HG03439 (cell line): ENCODE measurements at regions not wholly inside any gene's neighbourhood (a gene's known extent, or its start where the extent isn't known, plus 50 kb on each side); places are given as distances from the start of the nearest gene placed in this dataset.

Experiments used
- ATAC-seq: cut with Tn5 transposase; IDR thresholded peaks from one replicate; pipeline ENCODE4 v1.9.1; 2021; ENCODE audit warnings: mild to moderate bottlenecking, moderate library complexity; ENCODE audit not compliant: unreplicated experiment

- no peak for ATAC-seq
Observed at GRCh38 chr2:181300600-181301291, 156.4 kb upstream of the ITGA4 start.

DNA sequence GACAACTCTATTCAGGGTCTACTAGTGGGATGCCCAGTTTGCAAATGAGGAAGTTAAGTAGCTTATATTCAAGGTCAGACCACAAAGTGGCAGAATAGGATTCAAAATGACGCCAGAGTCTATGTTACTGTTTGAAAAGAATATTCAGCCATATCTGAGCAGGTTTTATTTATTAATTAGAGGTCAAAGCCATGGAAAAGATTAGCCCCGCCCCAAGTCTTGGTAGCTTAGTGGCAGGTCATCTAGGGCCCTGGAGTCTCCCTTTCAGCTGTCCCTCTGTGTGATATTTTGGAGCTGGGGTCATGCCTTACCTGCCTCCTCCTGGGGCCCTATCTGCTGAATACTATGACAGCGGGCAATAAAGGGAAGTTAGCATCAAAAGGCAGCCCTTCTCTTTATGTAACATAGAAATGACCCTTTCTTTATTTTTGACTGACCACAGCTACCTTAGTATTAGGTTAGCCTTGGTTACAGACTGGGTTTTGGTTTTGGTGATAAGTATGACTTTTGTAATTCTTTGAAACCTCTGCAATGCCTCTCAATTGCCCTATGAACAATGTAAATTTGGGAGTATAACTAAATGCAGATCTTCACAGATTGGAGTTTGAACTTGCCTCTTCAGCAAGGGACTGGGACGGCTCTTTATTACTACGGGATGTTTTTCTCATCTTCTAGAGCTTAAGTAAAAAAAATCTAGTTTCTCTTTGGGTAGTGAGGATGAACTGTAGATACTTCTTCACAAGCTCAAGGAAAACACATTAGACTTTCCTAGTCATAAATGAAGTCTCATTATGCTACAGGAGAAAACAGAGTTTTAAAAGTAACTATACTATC lies 153.0 kb upstream of the ITGA4 start:
- no peak for ATAC-seq

- peak; percentile 87 for ATAC-seq
Observed at GRCh38 chr2:181305301-181306123, 151.7 kb upstream of the ITGA4 start.

DNA sequence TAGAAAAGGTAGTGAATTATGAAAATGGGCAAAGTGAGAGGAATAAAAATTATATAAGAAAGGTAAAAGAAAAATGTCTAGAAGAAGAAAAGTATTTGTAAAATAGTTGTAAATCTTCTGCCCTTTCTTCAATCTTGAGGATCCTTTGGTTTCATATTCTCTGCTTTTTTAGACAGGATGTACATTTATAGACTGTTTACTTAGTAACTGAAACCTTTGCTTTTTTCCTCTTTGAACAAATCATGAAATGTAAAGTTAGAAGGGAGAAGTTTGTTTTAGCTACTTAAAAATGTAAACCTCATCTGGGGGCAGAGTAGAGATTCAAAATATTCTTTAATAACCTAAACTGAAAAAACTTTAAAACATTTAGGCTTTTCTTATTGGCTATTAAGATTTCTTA lies 150.4 kb upstream of the ITGA4 start:
- ATAC-seq, result no peak

GRCh38 chr2:181307203-181307991 lies 149.8 kb upstream of the ITGA4 start:
- ATAC-seq, result no peak

GRCh38 chr2:181308766-181309515 lies 148.2 kb upstream of the ITGA4 start:
- ATAC-seq, result no peak

GRCh38 chr2:181309586-181309985 lies 147.6 kb upstream of the ITGA4 start:
- no peak for ATAC-seq

GRCh38 chr2:181310967-181311366 lies 146.2 kb upstream of the ITGA4 start:
- no peak for ATAC-seq

DNA sequence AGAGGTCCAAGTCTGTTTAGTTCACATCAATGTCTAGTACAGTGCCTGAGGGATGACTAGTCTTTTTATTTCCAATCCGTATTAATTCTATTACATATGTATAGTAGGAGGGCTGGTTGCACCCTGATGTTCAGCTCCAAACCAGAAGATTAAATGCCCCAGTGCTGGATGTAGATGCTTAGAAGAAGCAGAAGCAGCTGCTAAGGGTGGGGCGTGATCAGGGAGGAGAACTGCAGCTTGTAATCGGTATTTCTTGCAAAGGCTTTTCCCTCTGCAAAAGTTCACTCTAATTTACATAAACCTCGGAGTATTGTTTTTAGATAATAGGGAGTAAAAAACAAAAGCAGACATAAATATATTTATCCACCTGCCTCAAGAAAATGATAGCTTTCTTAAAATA lies 145.3 kb upstream of the ITGA4 start:
- ATAC-seq, result peak; percentile 7

DNA sequence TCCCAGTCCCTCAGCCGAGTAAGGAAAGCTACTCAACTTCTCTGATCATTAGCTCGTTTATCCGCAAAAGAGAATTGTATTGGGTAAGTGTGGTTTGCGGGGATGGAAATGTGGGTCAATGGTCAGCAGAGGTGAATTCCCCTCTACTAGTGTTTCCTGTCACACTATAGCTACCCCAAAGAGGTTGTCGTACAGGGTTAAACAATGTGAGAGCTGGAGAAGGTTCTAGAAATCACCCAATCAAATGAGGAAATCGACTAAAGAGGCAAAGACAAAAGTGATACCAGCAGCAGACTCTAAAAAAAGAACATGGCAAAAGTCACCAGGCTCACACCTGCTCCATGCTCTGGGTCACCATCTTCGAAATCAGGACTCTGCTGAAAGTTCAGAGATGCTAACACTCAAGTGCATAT lies 144.7 kb upstream of the ITGA4 start:
- peak; percentile 82 for ATAC-seq

DNA sequence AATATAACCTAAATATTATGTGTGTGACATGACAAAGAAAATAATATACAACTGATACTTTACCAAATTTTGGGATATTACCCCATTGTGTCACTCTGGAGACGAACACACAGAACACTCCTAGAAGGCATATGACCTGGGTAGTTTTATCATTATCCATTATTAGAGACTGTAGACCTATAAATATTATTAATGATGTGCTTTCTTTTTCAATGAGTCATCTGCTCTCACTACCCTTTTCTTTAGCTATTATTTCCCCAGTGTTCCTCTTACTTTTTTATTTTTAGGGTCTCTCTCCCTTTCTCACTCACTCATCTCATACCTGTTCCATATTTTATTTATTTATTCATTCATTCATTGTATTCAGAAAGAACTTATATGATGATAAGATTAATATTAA lies 143.3 kb upstream of the ITGA4 start:
- ATAC-seq, result no peak

DNA sequence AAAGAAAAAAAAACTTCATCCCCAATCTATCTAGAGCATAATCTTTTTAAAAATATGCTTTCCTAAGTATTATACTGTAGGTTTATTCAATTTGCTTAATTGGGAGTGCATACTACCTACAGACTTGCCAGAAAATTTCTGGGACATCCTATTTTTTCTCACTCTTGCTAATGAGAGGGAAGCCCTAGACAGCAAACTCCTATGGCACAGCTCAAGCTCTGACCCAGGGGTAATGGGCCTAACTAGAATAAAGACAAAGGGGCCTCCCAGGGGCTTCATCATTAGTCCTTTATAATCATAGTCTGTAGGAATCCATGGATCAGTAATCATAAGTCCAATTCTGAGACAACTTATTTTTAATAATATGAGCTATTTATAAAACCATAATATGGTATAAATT lies 142.6 kb upstream of the ITGA4 start:
- ATAC-seq, result no peak

GRCh38 chr2:181317511-181317910 lies 139.7 kb upstream of the ITGA4 start:
- ATAC-seq, result no peak

- no peak for ATAC-seq
Observed at GRCh38 chr2:181318504-181319280, 138.5 kb upstream of the ITGA4 start.

- no peak for ATAC-seq
Observed at GRCh38 chr2:181319286-181319685, 137.9 kb upstream of the ITGA4 start.

- no peak for ATAC-seq
Observed at GRCh38 chr2:181320638-181321037, 136.5 kb upstream of the ITGA4 start.

- ATAC-seq, result no peak
Observed at GRCh38 chr2:181324912-181325311, 132.3 kb upstream of the ITGA4 start.

DNA sequence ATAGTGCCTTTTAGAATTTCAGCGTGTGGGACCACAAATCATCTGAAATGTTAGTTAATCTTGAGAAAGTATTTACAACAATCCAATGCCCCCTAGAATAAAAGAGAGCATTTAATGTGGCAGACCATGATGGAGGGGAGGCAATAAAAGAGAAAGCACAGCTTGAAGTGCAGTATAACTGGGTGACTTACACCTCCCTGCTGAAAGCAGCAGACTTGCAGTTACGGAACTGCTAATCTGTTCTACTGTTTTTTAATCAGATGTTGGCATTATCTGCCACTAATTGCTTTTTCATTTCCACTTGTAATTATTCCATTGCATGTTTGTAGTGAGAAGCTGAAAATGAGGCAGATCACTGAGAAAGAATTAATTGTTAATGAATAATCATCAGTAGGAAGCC lies 130.5 kb upstream of the ITGA4 start:
- no peak for ATAC-seq

- no peak for ATAC-seq
Observed at GRCh38 chr2:181330286-181330685, 126.9 kb upstream of the ITGA4 start.
